T47D (cell line): ENCODE measurements at regions not wholly inside any gene's neighbourhood (a gene's known extent, or its start where the extent isn't known, plus 50 kb on each side); places are given as distances from the start of the nearest gene placed in this dataset.

Source experiments
- DNase-seq, 2 experiments: peaks; one replicate each; pipeline versions ENCODE4 v3.0.0 to v3.0.0-alpha.2; 2011 to 2012; ENCODE audit warnings: low read depth in 1 of 2, low spot score in 1 of 2
- JUND ChIP-seq: IDR thresholded peaks from 2 replicates; pipeline ENCODE4 v1.6.1; 2012; ENCODE audit warnings: low read depth
- in situ Hi-C: cut with HindIII; loops from 2 replicates; pipeline ENCODE4 v1.10.0; 2016; ENCODE audit warnings: low sequenced_read_pairs, low pct_unique_long_range_greater_than_20kb

DNA sequence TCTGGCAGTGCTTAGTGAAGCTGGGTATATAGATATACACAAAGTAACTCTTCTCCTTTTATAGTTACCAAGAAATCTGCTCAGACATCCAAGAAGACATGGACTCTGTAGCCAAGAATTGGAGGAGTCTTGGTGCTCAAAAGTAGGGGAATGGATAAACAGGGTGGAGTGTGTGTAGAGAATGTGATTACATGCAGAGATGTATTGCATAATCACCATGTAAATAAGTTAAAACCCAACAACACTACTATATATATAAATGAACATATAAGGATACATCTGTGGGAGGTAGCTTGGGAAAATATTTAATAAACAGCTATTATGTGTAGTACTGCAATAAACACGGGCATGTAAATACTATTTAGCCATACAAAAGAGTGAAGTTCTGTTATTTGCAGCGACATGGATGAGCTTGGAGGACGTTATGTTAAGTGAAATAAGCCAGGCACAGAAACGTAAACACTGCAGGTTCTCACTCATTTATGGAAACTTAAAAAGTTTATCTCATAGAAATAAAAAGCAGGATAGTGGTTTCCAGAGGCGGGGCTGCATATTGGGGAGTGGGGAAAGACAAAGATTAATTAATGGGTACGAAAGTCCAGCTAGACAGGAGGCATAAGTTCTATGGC lies 207.5 kb downstream of the TENT4A start:
- DNase-seq: no peak
- TF ChIP-seq JUND: no peak
- in situ Hi-C loops: no loop called here

DNA sequence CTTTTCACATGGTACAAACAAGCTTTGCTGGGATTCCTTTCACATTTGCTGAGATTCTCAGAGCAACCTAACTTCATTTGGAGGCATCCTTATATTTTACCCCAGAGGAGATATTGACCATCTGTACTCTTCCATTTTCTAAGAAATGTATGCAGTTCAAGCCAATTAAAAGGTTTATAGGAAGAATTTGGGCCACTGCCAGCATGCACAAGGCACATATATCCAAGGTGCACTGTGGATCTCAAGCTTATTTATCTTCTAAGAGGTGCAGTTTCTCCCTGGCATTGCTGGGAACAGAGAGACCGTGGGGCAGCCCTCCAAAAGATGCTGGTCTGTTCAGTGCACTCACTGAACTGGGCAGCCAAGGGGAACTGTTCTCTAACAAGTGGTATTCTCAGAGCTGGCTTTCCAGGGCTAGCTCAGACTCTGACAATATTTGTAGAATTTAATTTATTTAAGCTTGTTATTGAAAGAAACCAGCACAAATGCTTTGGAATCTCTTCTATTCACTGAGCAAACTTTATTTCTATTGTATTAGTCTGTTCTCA lies 213.3 kb downstream of the TENT4A start:
- in situ Hi-C loops: no loop called here
- no peak for TF ChIP-seq JUND
- no peak for DNase-seq

GRCh38 chr5:6936031-6936430 lies 222.8 kb downstream of the TENT4A start:
- DNase-seq: no peak
- no peak for TF ChIP-seq JUND
- in situ Hi-C loops: no loop called here

DNA sequence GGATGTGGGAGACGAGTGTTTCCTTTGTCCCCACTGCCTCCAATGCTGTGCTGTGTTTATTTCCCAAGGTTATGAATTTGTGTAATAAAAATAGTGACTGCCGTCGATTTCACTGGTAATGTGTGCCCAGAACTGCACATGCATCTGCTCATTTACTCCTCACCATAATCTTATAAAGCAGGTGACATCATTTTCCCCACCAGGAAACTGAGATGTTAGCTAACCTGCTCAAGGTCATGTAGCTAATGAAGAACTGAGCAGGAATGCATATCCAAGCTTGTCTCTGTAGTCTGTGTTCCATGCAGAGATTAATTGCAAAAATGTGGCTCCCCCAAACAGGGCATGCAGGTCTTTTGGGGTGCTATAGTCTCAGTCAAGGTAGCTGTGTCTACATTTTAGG lies 224.4 kb downstream of the TENT4A start:
- TF ChIP-seq JUND: no peak
- in situ Hi-C loops: no loop called here
- DNase-seq: no peak

DNA sequence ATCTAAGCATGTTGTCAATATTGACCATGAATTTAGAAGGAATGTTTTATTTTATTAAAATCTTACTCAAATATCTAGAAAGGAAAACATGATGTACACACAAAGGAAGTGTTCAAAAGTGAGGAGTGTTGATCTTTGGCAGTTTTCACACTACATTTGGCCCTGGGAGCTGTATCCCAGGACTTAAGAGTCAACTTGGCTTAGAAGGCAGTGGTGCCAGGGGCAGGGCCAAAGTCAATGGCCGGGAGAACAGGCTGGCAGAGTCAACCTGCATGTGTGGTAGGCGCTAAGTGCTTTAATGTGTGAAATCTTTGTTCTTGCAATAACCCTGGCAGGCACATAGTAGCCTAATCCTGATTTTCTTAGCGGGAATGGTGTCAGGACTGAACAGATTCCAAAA lies 228.4 kb downstream of the TENT4A start:
- no peak for DNase-seq
- in situ Hi-C loops: no loop called here
- TF ChIP-seq JUND: no peak

- in situ Hi-C loops: no loop called here
Measured at GRCh38 chr5:6943197-6944112, 230.2 kb downstream of the TENT4A start.

GRCh38 chr5:6948562-6948961 lies 235.3 kb downstream of the TENT4A start:
- DNase-seq: no peak
- in situ Hi-C loops: no loop called here
- no peak for TF ChIP-seq JUND

More at GRCh38 chr5:6943197-6944112, 230.2 kb downstream of the TENT4A start:
- TF ChIP-seq JUND: no peak
- no peak for DNase-seq

DNA sequence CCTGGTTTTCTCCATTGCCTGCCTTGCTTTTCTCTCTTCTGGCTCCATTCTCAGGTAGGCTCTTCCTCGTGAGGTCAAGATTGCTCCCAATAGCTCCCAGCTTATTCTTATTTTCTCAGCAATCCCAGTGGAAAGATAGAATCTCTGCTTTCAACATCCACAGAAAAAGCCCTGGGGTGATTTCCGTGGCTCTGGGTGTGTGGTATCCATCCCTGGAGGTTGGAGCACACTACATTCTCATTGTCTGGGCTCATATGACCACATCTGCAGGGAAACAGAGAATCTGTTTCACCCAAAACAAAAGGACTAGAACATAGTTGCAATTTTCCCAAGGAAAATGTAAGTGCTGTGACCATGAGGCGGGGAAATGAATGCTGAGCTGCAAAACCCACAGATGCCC lies 236.0 kb downstream of the TENT4A start:
- no peak for DNase-seq
- in situ Hi-C loops: no loop called here
- no peak for TF ChIP-seq JUND

- DNase-seq: no peak
- in situ Hi-C loops: no loop called here
Measured at GRCh38 chr5:6950250-6950649, 237.0 kb downstream of the TENT4A start.

GRCh38 chr5:6950860-6951259 lies 237.6 kb downstream of the TENT4A start:
- in situ Hi-C loops: no loop called here
- no peak for DNase-seq
- no peak for TF ChIP-seq JUND

More at GRCh38 chr5:6950250-6950649, 237.0 kb downstream of the TENT4A start:
- no peak for TF ChIP-seq JUND

- in situ Hi-C loops: no loop called here
- DNase-seq: no peak
- no peak for TF ChIP-seq JUND
Measured at GRCh38 chr5:6961123-6961522, 247.9 kb downstream of the TENT4A start.

DNA sequence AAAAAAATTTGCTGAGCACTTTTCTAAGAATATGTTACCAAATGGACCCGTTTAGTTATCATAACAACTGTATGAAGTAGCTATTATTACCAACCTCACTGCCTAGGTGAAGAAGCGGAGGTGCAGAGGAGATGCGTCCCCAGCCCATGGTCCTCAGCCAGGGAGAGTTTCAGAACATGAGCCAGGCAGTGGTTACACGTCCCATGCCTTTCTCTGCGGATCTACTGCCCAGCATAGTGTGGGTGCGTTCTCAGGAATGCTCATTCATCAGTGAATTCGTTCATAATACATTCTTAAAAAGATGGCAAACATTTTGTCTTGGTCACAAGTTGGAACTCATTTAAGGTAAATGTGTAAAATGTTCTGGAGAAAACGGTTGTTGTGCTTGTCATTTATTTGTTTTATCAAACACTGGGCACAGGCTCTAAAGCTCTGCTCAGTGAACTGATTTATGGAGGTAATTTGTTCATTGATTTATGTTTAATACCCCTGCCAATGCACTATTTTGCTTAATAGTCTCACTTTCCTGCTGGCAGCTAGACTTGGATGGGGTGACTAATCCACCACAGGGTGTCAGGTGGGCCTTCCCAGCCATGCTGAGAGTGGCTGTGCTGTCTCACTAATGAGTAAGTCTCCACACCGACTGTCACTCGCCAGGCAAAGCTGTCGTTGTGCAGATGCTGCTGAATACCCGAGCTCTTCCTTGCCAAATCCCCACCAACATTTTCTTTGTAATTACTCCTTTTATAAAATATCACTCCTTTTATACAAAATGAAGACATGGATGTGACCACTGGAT lies 248.8 kb downstream of the TENT4A start:
- in situ Hi-C loops: no loop called here
- DNase-seq: no peak
- no peak for TF ChIP-seq JUND
